Sigmoid colon (tissue), 6 donors: ENCODE measurements at regions not wholly inside any gene's neighbourhood (a gene's known extent, or its start where the extent isn't known, plus 50 kb on each side); places are given as distances from the start of the nearest gene placed in this dataset.

Experiments
- DNase-seq: peaks from one replicate; pipeline ENCODE4 v3.0.0-alpha.2; 2019
- H3K27ac ChIP-seq, 4 donors: fragments of 200-600 bp; sonication (generic); one replicate each; pipeline ENCODE4 v1.5.1; 2016 to 2019; ENCODE audit warnings: mild to moderate bottlenecking in 1 of 4
- H3K27me3 ChIP-seq, 3 donors: fragments of 200-600 bp; sonication (generic); one replicate each; pipeline ENCODE4 v1.5.1; 2019; ENCODE audit warnings: mild to moderate bottlenecking in 1 of 3
- H3K36me3 ChIP-seq, 4 donors: fragments of 200-600 bp; sonication (generic); one replicate each; pipeline ENCODE4 v1.5.1; 2016 to 2019
- H3K4me1 ChIP-seq, 4 donors: fragments of 200-600 bp; sonication (generic); one replicate each; pipeline ENCODE4 v1.5.1; 2017 to 2019
- H3K4me3 ChIP-seq, 4 donors: fragments of 200-600 bp; sonication (generic); one replicate each; pipeline ENCODE4 v1.5.1; 2017 to 2019; ENCODE audit warnings: mild to moderate bottlenecking in 2 of 4, moderate library complexity in 1 of 4
- H3K9me3 ChIP-seq, 4 donors: fragments of 200-600 bp in 3 of 4; sonication (generic) in 3 of 4; one replicate each; pipeline versions ENCODE4 v1.5.1 to v1.6.1; 2013 to 2019
- CTCF ChIP-seq, 4 experiments: fragments of 450-650 bp in 3 of 4; fragments of 200-600 bp in 1 of 4; IDR thresholded peaks; one replicate each; pipeline ENCODE4 v1.5.1; 2016 to 2019; ENCODE audit warnings: antibody characterized with exemption in 4 of 4, mild to moderate bottlenecking in 3 of 4, moderate library complexity in 2 of 4
- EP300 ChIP-seq, 4 donors: sonication (generic); formaldehyde crosslinking; IDR thresholded peaks; one replicate each; pipeline ENCODE4 v1.6.1; 2017; ENCODE audit warnings: antibody characterized with exemption in 4 of 4
- POLR2A ChIP-seq, 2 donors: fragments of 450-650 bp; IDR thresholded peaks; one replicate each; pipeline ENCODE4 v1.6.1; 2016; ENCODE audit warnings: antibody characterized with exemption in 2 of 2, mild to moderate bottlenecking in 2 of 2, moderate library complexity in 2 of 2
- POLR2AphosphoS5 ChIP-seq, 4 donors: sonication (generic); formaldehyde crosslinking; IDR thresholded peaks; one replicate each; pipeline ENCODE4 v1.6.1; 2017; ENCODE audit warnings: antibody characterized with exemption in 4 of 4
- WGBS, 2 donors: extraction: QIAGEN DNeasy Blood & Tissue Kit; methylation state at CpG; one replicate each; pipeline ENCODE4 v1.1.7; 2013; 5-methylcytosine and 5-hydroxymethylcytosine counted together
- intact Hi-C: fragments of 100-400 bp; cut with DNase I; formaldehyde crosslinking; loops from one replicate; pipeline ENCODE4 v1.15.1; 2023
- donor health status: healthy with polysubstance abuse.
- donor health status: healthy.

- peak; percentile 43 for DNase-seq
- TF ChIP-seq POLR2A (IDR thresholded peaks at IDR 0.05) = no peak
- TF ChIP-seq CTCF (IDR thresholded peaks at IDR 0.05) = no peak
- no peak for TF ChIP-seq POLR2AphosphoS5 (IDR thresholded peaks at IDR 0.05)
- TF ChIP-seq EP300 (IDR thresholded peaks at IDR 0.05) = no peak
- H3K27ac ChIP-seq = no peak overlapping the region
- H3K4me1 ChIP-seq = peaks cover 0 to 4% (median 0%) of the 10 kb centered on the region in 4 donors
- no peak overlapping the region for H3K4me3 ChIP-seq
- H3K27me3 ChIP-seq = peaks cover 0 to 64% (median 45%) of the 10 kb centered on the region in 3 donors
- intact Hi-C loops = no loop called here
- H3K9me3 ChIP-seq = no peaks in the 10 kb centered on the region
- H3K36me3 ChIP-seq = no peaks in the 10 kb centered on the region
- 79 to 85% methylated on average over 12 of the region's 12 CpGs for WGBS, 2 donors
Measured at GRCh38 chr9:135343136-135343535, 136.4 kb upstream of the PPP1R26 start.

GRCh38 chr9:135343837-135344522, 135.6 kb upstream of the PPP1R26 start:
- 19 to 22% methylated on average over 25 of the region's 25 CpGs for WGBS, 2 donors
- peak; percentile 70 for DNase-seq
- Histone ChIP-seq H3K27ac (no peak overlapping the region), H3K27me3 (peaks cover 0 to 67% (median 45%) of the 10 kb centered on the region in 3 donors), H3K36me3 (no peaks in the 10 kb centered on the region), H3K4me1 (peaks cover 0 to 4% (median 0%) of the 10 kb centered on the region in 4 donors), H3K4me3 (no peak overlapping the region), H3K9me3 (no peaks in the 10 kb centered on the region)
- TF ChIP-seq POLR2A (IDR thresholded peaks at IDR 0.05) = no peak
- no peak for TF ChIP-seq EP300 (IDR thresholded peaks at IDR 0.05)
- TF ChIP-seq POLR2AphosphoS5 (IDR thresholded peaks at IDR 0.05) = no peak
- TF ChIP-seq CTCF (IDR thresholded peaks at IDR 0.05) = peak in 3 of 4 experiments; percentile 61 to 82 (median 79)
- intact Hi-C loops = loop anchor here (1.0 kb wide), 1 partner anchor 258 kb away; no protein-coding TSS in a partner anchor

DNA sequence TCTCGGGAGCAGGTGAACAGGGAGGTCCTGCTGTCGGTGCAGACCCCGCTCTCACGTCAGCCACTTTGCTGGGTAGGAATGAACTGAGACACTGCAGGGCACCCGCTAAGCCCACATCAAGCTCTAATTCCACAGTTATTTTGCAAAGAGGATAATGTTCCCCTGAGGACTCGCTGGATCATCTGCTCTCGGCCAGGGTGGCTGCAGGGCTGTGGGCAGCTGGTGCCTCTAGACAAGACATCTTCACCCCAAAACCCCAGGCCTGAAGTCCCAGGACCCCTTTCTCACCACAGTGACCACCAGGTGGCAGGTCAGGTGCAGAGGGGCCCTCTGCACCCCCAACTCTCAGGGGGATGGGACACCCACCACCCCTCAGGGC, 135.1 kb upstream of the PPP1R26 start:
- 84 to 85% methylated on average over 7 of the region's 7 CpGs for WGBS, 2 donors
- TF ChIP-seq CTCF (IDR thresholded peaks at IDR 0.05) (no peak), EP300 (IDR thresholded peaks at IDR 0.05) (no peak), POLR2AphosphoS5 (IDR thresholded peaks at IDR 0.05) (no peak), POLR2A (IDR thresholded peaks at IDR 0.05) (no peak)
- Histone ChIP-seq H3K27me3 (peaks cover 0 to 69% (median 46%) of the 10 kb centered on the region in 3 donors), H3K9me3 (no peaks in the 10 kb centered on the region), H3K4me1 (peaks cover 0 to 4% (median 0%) of the 10 kb centered on the region in 4 donors), H3K36me3 (no peaks in the 10 kb centered on the region), H3K4me3 (no peak overlapping the region), H3K27ac (no peak overlapping the region)
- no peak for DNase-seq
- intact Hi-C loops = loop anchor here (1.0 kb wide), 1 partner anchor 258 kb away; no protein-coding TSS in a partner anchor

GRCh38 chr9:135344915-135345500, 134.6 kb upstream of the PPP1R26 start:
- DNase-seq = no peak
- Histone ChIP-seq H3K27ac (no peak overlapping the region), H3K4me3 (no peak overlapping the region), H3K9me3 (no peaks in the 10 kb centered on the region), H3K27me3 (peaks cover 3 to 73% (median 51%) of the 10 kb centered on the region in 3 donors), H3K4me1 (peaks cover 0 to 4% (median 0%) of the 10 kb centered on the region in 4 donors), H3K36me3 (no peaks in the 10 kb centered on the region)
- TF ChIP-seq POLR2AphosphoS5 (IDR thresholded peaks at IDR 0.05) = no peak
- TF ChIP-seq EP300 (IDR thresholded peaks at IDR 0.05) = no peak
- no peak for TF ChIP-seq POLR2A (IDR thresholded peaks at IDR 0.05)
- TF ChIP-seq CTCF (IDR thresholded peaks at IDR 0.05) = no peak
- intact Hi-C loops = loop anchor here (1.0 kb wide), 1 partner anchor 259 kb away; no protein-coding TSS in a partner anchor
- WGBS, 2 donors = 73 to 77% methylated on average over 19 of the region's 19 CpGs
